ENCODE measurements at regions not wholly inside any gene's neighbourhood (a gene's known extent, or its start where the extent isn't known, plus 50 kb on each side); places are given as distances from the start of the nearest gene placed in this dataset.

- Mint-ChIP-seq H3K9me3 (ENCODE audit: unreplicated experiment) (no peaks in the 10 kb centered on the region), H3K4me1 (ENCODE audit: unreplicated experiment) (no peaks in the 10 kb centered on the region), H3K27me3 (ENCODE audit: unreplicated experiment) (peaks cover 2% of the 10 kb centered on the region), H3K4me3 (ENCODE audit: unreplicated experiment) (no peak overlapping the region), H3K27ac (ENCODE audit: unreplicated experiment) (no peak overlapping the region), H3K36me3 (ENCODE audit: unreplicated experiment) (no peaks in the 10 kb centered on the region)
- DNase-seq (ENCODE audit: extremely low spot score, unreplicated experiment), result no peak
- TF ChIP-seq CTCF (IDR thresholded peaks at IDR 0.05), result no peak
Observed at GRCh38 chr3:180820400-180820799, 92.1 kb upstream of the FXR1 start.

GRCh38 chr3:180825964-180826363, 86.5 kb upstream of the FXR1 start:
- DNase-seq (ENCODE audit: extremely low spot score, unreplicated experiment), result no peak
- no peaks in the 10 kb centered on the region for H3K36me3 Mint-ChIP-seq (ENCODE audit: unreplicated experiment)
- no peak for TF ChIP-seq CTCF (IDR thresholded peaks at IDR 0.05)
- no peak overlapping the region for H3K4me3 Mint-ChIP-seq (ENCODE audit: unreplicated experiment)
- no peaks in the 10 kb centered on the region for H3K9me3 Mint-ChIP-seq (ENCODE audit: unreplicated experiment)
- H3K27ac Mint-ChIP-seq (ENCODE audit: unreplicated experiment), result no peak overlapping the region
- no peaks in the 10 kb centered on the region for H3K4me1 Mint-ChIP-seq (ENCODE audit: unreplicated experiment)
- H3K27me3 Mint-ChIP-seq (ENCODE audit: unreplicated experiment), result no peaks in the 10 kb centered on the region

- TF ChIP-seq CTCF (IDR thresholded peaks at IDR 0.05), result no peak
- Mint-ChIP-seq H3K27me3 (ENCODE audit: unreplicated experiment) (no peaks in the 10 kb centered on the region), H3K27ac (ENCODE audit: unreplicated experiment) (no peak overlapping the region), H3K9me3 (ENCODE audit: unreplicated experiment) (no peaks in the 10 kb centered on the region), H3K4me3 (ENCODE audit: unreplicated experiment) (no peak overlapping the region), H3K4me1 (ENCODE audit: unreplicated experiment) (no peaks in the 10 kb centered on the region), H3K36me3 (ENCODE audit: unreplicated experiment) (no peaks in the 10 kb centered on the region)
- no peak for DNase-seq (ENCODE audit: extremely low spot score, unreplicated experiment)
Observed at GRCh38 chr3:180827171-180827570, 85.3 kb upstream of the FXR1 start.

- Mint-ChIP-seq H3K27ac (ENCODE audit: unreplicated experiment) (no peak overlapping the region), H3K4me3 (ENCODE audit: unreplicated experiment) (no peak overlapping the region), H3K27me3 (ENCODE audit: unreplicated experiment) (no peaks in the 10 kb centered on the region), H3K36me3 (ENCODE audit: unreplicated experiment) (no peaks in the 10 kb centered on the region), H3K4me1 (ENCODE audit: unreplicated experiment) (no peaks in the 10 kb centered on the region), H3K9me3 (ENCODE audit: unreplicated experiment) (no peaks in the 10 kb centered on the region)
- DNase-seq (ENCODE audit: extremely low spot score, unreplicated experiment), result no peak
- no peak for TF ChIP-seq CTCF (IDR thresholded peaks at IDR 0.05)
Observed at GRCh38 chr3:180828001-180828720, 84.3 kb upstream of the FXR1 start.

GRCh38 chr3:180828723-180829408, 83.6 kb upstream of the FXR1 start:
- no peaks in the 10 kb centered on the region for H3K36me3 Mint-ChIP-seq (ENCODE audit: unreplicated experiment)
- H3K4me1 Mint-ChIP-seq (ENCODE audit: unreplicated experiment), result no peaks in the 10 kb centered on the region
- H3K27ac Mint-ChIP-seq (ENCODE audit: unreplicated experiment), result no peak overlapping the region
- H3K27me3 Mint-ChIP-seq (ENCODE audit: unreplicated experiment), result no peaks in the 10 kb centered on the region
- TF ChIP-seq CTCF (IDR thresholded peaks at IDR 0.05), result no peak
- no peaks in the 10 kb centered on the region for H3K9me3 Mint-ChIP-seq (ENCODE audit: unreplicated experiment)
- no peak for DNase-seq (ENCODE audit: extremely low spot score, unreplicated experiment)
- no peak overlapping the region for H3K4me3 Mint-ChIP-seq (ENCODE audit: unreplicated experiment)

All from osteocyte (in vitro differentiated cells).